BJ (cell line): ENCODE measurements at regions not wholly inside any gene's neighbourhood (a gene's known extent, or its start where the extent isn't known, plus 50 kb on each side); places are given as distances from the start of the nearest gene placed in this dataset.

Source experiments
- CTCF ChIA-PET: fragments of 350-600 bp; formaldehyde crosslinking; extraction: SDS; loops from one replicate; lab custom pipeline; 2021; ENCODE audit warnings: antibody characterized with exemption, inconsistent platforms; lab: Yijun Ruan, JAX
- POLR2A ChIA-PET: fragments of 300-600 bp; sonication (Branson Sonifier 250); formaldehyde crosslinking; extraction: SDS; loops from one replicate; lab custom pipeline; 2021; ENCODE audit warnings: antibody characterized with exemption; lab: Charles Lee
- DNase-seq: peaks from one replicate; pipeline ENCODE4 v3.0.0-alpha.2; 2011; ENCODE audit warnings: low read depth
- H3K27me3 ChIP-seq: 2 replicates; pipeline ENCODE4 v1.6.0; 2011; ENCODE audit warnings: low read length; ENCODE audit not compliant: control insufficient read depth, insufficient read depth
- H3K36me3 ChIP-seq: 2 replicates; pipeline ENCODE4 v1.5.1; 2011; ENCODE audit warnings: low read length; ENCODE audit not compliant: control insufficient read depth, insufficient read depth
- H3K4me3 ChIP-seq: 2 replicates; pipeline ENCODE4 v1.5.1; 2011; ENCODE audit warnings: low read depth, mild to moderate bottlenecking, control low read depth, low read length
- TF ChIP-seq, protein P1 (sequence below): IDR thresholded peaks from 2 replicates; pipeline ENCODE4 v1.5.1; 2011; ENCODE audit warnings: low read depth, mild to moderate bottlenecking, control low read depth, inconsistent platforms, low read length, moderate library complexity; ENCODE audit not compliant: insufficient read depth

DNA sequence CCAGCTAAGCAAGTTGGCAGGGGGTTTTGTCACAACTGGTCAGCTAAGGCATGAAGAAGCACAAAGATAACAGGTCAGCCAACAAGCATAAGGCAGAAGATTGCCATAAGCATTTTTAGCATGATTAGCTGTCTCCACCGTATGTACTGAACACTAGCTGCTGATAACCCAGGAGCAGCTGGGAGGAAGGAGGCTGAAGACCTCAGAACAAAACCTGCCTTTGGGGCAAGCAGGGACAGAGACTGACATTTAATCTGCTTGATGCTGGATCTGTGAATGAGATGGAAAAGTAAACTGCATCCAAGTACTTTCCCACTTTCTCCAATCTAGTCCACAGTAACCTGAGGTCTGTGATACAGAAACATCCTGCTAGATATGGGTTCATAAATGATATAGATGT, 353.0 kb upstream of the MAP3K7 start:
- no peak for DNase-seq
- Histone ChIP-seq H3K4me3 (no peak overlapping the region), H3K36me3 (no peaks in the 10 kb centered on the region), H3K27me3 (no peaks in the 10 kb centered on the region)
- ChIA-PET CTCF (interaction anchor here (0.6 to 1.8 kb wide), 4 partner anchors 8 to 1627 kb away, joined by 3 to 5 read pairs (median 4); no protein-coding TSS in a partner anchor), POLR2A (no interaction called here)
- TF ChIP-seq, protein P1, sequence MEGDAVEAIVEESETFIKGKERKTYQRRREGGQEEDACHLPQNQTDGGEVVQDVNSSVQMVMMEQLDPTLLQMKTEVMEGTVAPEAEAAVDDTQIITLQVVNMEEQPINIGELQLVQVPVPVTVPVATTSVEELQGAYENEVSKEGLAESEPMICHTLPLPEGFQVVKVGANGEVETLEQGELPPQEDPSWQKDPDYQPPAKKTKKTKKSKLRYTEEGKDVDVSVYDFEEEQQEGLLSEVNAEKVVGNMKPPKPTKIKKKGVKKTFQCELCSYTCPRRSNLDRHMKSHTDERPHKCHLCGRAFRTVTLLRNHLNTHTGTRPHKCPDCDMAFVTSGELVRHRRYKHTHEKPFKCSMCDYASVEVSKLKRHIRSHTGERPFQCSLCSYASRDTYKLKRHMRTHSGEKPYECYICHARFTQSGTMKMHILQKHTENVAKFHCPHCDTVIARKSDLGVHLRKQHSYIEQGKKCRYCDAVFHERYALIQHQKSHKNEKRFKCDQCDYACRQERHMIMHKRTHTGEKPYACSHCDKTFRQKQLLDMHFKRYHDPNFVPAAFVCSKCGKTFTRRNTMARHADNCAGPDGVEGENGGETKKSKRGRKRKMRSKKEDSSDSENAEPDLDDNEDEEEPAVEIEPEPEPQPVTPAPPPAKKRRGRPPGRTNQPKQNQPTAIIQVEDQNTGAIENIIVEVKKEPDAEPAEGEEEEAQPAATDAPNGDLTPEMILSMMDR = no peak

- no peak overlapping the region for H3K4me3 ChIP-seq
- TF ChIP-seq, protein P1 = no peak
- H3K27me3 ChIP-seq = no peaks in the 10 kb centered on the region
- ChIA-PET CTCF (no interaction called here), POLR2A (interaction anchor here (0.7 kb wide), 1 partner anchor 1174 kb away, joined by 3 read pairs; no protein-coding TSS in a partner anchor)
- peak; percentile 20 for DNase-seq
- no peaks in the 10 kb centered on the region for H3K36me3 ChIP-seq
Measured at GRCh38 chr6:90938122-90938521, 351.2 kb upstream of the MAP3K7 start.

DNA sequence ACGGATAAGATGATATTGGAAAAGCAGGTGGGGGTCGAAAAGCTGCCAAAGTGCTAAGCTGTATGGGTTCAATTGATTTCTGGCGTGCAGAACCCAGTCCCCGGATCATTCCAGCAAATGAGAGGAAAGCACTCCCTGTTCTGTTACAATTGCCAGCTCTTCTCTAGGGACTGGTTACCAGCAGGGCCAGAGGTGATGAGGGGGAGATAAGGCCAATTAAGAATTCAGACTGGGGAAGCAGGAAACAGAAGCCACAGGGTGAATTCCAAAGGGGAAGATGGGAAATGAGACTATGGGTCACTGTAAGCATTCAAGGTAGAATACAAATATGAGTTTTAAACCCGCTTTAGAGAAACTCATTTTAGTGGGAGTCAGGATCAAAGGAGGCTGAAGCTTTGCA, 349.4 kb upstream of the MAP3K7 start:
- no peaks in the 10 kb centered on the region for H3K27me3 ChIP-seq
- no peak for DNase-seq
- TF ChIP-seq, protein P1 = no peak
- POLR2A ChIA-PET = no interaction called here
- no peaks in the 10 kb centered on the region for H3K36me3 ChIP-seq
- CTCF ChIA-PET = no interaction called here
- no peak overlapping the region for H3K4me3 ChIP-seq

DNA sequence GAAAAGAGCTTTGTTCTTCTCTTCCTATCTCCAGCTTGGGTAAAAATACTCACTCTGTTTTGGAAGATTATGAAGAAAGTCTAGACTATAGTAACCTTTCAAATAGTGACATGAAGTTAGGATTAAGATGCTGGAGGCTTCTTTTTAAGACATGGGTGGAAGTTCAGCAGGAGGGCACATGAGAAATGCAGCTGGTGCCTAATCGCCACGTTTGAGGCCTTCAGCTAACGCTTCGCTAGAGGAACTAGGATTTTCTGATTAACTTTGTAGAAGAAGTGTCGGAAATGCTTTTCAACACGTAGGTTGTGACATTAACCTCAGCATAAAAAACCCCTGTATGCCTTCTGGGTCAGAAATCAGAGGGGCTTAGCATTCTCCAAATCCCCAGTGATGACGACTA, 348.1 kb upstream of the MAP3K7 start:
- Histone ChIP-seq H3K36me3 (no peaks in the 10 kb centered on the region), H3K4me3 (no peak overlapping the region), H3K27me3 (no peaks in the 10 kb centered on the region)
- DNase-seq = no peak
- TF ChIP-seq, protein P1 = no peak
- ChIA-PET POLR2A (no interaction called here), CTCF (no interaction called here)

DNA sequence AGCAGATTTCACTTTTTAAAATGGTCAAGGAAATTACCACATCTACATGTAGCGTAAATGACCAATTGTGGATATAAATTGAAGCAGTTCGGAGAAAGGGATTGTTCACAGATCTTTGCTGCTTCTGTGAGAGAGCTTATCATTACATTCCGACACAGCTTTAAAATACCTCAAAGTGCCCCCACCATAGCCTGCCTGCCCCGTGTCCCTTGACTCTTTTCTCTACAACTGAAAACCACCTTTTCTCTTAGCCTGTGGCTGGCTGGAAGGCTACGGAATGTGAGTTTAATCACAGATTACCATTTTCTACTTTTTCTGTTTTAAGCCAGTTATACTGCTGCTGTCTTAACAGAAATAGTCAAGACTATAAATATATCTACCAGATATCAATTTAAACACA, 347.2 kb upstream of the MAP3K7 start:
- ChIA-PET CTCF (no interaction called here), POLR2A (no interaction called here)
- H3K4me3 ChIP-seq = no peak overlapping the region
- H3K36me3 ChIP-seq = no peaks in the 10 kb centered on the region
- DNase-seq = no peak
- H3K27me3 ChIP-seq = no peaks in the 10 kb centered on the region
- TF ChIP-seq, protein P1 = no peak
